ENCODE measurements at regions not wholly inside any gene's neighbourhood (a gene's known extent, or its start where the extent isn't known, plus 50 kb on each side); places are given as distances from the start of the nearest gene placed in this dataset.

- TF ChIP-seq EZH2 (IDR thresholded peaks at IDR 0.05; ENCODE audit: insufficient read depth, low read length) (no peak), CTCF (IDR thresholded peaks at IDR 0.05; ENCODE audit: insufficient read depth, low read depth, low read length) (no peak)
These were observed 739.1 kb downstream of the MATN1 start for GRCh38 chr1:29984166-29984861.
